HL-60 (cell line): ENCODE measurements at regions not wholly inside any gene's neighbourhood (a gene's known extent, or its start where the extent isn't known, plus 50 kb on each side); places are given as distances from the start of the nearest gene placed in this dataset.

Experiments used
- DNase-seq, 2 experiments: peaks; one replicate each; pipeline ENCODE4 v3.0.0-alpha.2; 2010 to 2020; ENCODE audit warnings: low read depth in 1 of 2, low spot score in 1 of 2
- H3K27ac ChIP-seq: fragments of 250-450 bp; sonication (Bioruptor Pico); replicated peaks from 2 replicates; pipeline ENCODE4 v1.5.1; 2020; ENCODE audit warnings: mild to moderate bottlenecking, moderate library complexity
- H3K27me3 ChIP-seq: fragments of 250-450 bp; sonication (Bioruptor Pico); 2 replicates; pipeline ENCODE4 v1.5.1; 2021; ENCODE audit warnings: mild to moderate bottlenecking, moderate library complexity; ENCODE audit not compliant: insufficient read depth, poor library complexity, severe bottlenecking
- H3K4me3 ChIP-seq: replicated peaks from 2 replicates; pipeline ENCODE4 v1.5.1; 2011; ENCODE audit warnings: mild to moderate bottlenecking, control low read depth, low read length; ENCODE audit not compliant: insufficient read depth
- CTCF ChIP-seq: IDR thresholded peaks from one replicate; pipeline ENCODE4 v1.5.1; 2011; ENCODE audit warnings: low read length, control low read depth, inconsistent platforms; ENCODE audit not compliant: insufficient read depth
- GABPA ChIP-seq: IDR thresholded peaks from 2 replicates; pipeline ENCODE4 v1.6.1; 2012; ENCODE audit warnings: low read depth
- POLR2AphosphoS5 ChIP-seq: IDR thresholded peaks from 2 replicates; pipeline ENCODE4 v1.6.1; 2012; ENCODE audit warnings: low read depth
- REST ChIP-seq: IDR thresholded peaks from 2 replicates; pipeline ENCODE4 v1.6.1; 2012; ENCODE audit warnings: low read depth; ENCODE audit not compliant: insufficient replicate concordance
- SPI1 ChIP-seq: IDR thresholded peaks from 2 replicates; pipeline ENCODE4 v1.6.1; 2012; ENCODE audit warnings: low read depth, mild to moderate bottlenecking, borderline replicate concordance

GRCh38 chrX:126027229-126027628 is 138.9 kb downstream of the DCAF12L2 start:
- no peak overlapping the region for H3K4me3 ChIP-seq
- no peak overlapping the region for H3K27ac ChIP-seq
- H3K27me3 ChIP-seq = no peaks in the 10 kb centered on the region
- TF ChIP-seq REST (no peak), POLR2AphosphoS5 (no peak), GABPA (no peak), SPI1 (no peak), CTCF (no peak)
- DNase-seq = no peak

- Histone ChIP-seq H3K27ac (no peak overlapping the region), H3K27me3 (no peaks in the 10 kb centered on the region), H3K4me3 (no peak overlapping the region)
- no peak for DNase-seq
- TF ChIP-seq REST (no peak), CTCF (no peak), SPI1 (no peak), POLR2AphosphoS5 (no peak), GABPA (no peak)
Measured at GRCh38 chrX:126030021-126030420, 136.1 kb downstream of the DCAF12L2 start.

GRCh38 chrX:126063984-126064383 is 102.1 kb downstream of the DCAF12L2 start:
- no peak overlapping the region for H3K4me3 ChIP-seq

More at GRCh38 chrX:126063984-126064383, 102.1 kb downstream of the DCAF12L2 start:
- no peak for TF ChIP-seq REST
- TF ChIP-seq GABPA = no peak
- no peak for TF ChIP-seq POLR2AphosphoS5
- TF ChIP-seq CTCF = no peak
- no peak for TF ChIP-seq SPI1
- no peak for DNase-seq
- H3K27ac ChIP-seq = no peak overlapping the region
- H3K27me3 ChIP-seq = no peaks in the 10 kb centered on the region
